Daoy (cell line): ENCODE measurements at regions not wholly inside any gene's neighbourhood (a gene's known extent, or its start where the extent isn't known, plus 50 kb on each side); places are given as distances from the start of the nearest gene placed in this dataset.

Experiments used
- DNase-seq: peaks from one replicate; pipeline ENCODE4 v3.0.0-alpha.2; 2015; ENCODE audit warnings: low read depth

DNA sequence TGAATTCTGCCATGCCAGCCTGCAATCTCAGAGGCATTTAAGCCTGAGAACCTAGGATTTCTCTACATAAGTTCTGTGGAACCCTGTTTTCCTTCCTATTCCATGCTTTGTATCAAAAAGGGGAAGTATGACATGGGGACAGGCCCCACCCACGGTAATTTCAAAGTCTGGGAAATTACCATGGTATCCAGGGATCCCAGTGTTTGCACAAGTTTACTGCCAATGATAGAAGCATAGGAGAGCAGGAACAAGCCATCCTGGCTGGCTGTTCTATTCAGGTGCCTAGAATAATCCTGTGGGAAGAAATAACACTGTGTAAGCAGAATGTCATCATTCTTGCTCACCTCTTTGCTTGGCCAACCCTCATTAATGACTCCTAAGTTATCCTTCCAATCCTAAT, 53.8 kb upstream of the ATP1B1 start:
- no peak for DNase-seq

DNA sequence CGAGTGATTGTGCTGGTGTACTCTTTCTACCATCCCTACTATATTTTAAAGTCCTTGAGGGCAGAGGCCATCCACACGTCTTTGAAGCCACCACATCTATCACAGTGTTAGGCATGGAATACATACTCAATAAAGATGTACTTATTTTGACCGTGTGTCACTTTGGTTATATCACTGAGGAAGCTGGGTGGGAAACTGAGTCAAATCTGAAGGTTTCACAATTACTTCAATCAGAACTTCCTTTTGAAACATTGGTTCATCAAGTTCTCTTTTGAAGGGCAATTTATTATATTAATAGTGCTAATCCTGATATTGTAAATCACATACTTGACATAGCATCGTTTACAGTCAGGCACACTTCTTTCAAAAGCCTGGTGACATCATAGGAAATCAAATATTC, 53.3 kb upstream of the ATP1B1 start:
- DNase-seq = no peak
